ENCODE measurements at regions not wholly inside any gene's neighbourhood (a gene's known extent, or its start where the extent isn't known, plus 50 kb on each side); places are given as distances from the start of the nearest gene placed in this dataset.

DNA sequence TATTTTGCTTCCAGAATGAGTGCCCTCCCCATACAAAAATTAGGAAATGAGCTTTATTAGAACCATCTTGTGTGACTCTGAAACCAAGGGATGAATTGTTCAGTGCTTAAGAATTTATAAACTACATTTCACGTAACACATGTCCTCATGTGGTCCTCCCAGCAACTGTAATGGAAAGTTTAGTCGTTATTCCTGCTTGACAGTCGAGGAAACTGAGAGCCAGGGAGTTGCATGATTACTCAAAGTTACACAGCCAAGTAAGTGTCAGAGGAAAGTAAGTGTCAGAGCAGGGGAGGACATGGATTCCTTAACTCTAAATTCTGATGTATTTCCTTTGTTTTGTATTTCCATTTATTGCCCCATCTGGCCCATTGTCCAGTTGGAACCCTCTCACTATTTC, 453.9 kb downstream of the FUT8 start:
- no peak overlapping the region for H3K27ac Mint-ChIP-seq
- TF ChIP-seq CTCF (IDR thresholded peaks at IDR 0.05), result no peak
- DNase-seq (no peak), ATAC-seq (no peak)
- Histone ChIP-seq H3K27me3 (ENCODE audit: control insufficient read depth, insufficient read depth, low read length) (no peaks in the 10 kb centered on the region), H3K36me3 (ENCODE audit: control insufficient read depth, insufficient read depth, low read length) (no peaks in the 10 kb centered on the region), H3K9me3 (ENCODE audit: control insufficient read depth, insufficient read depth, low read length) (no peaks in the 10 kb centered on the region), H3K4me1 (ENCODE audit: control insufficient read depth, insufficient read depth, low read length) (peaks cover 3% of the 10 kb centered on the region), H3K4me3 (ENCODE audit: low read length) (no peak overlapping the region), H3K27ac (ENCODE audit: low read length) (no peak overlapping the region)
- no peaks in the 10 kb centered on the region for H3K9me3 Mint-ChIP-seq
- no peak overlapping the region for H3K4me3 Mint-ChIP-seq
- peaks cover 28 to 29% of the 10 kb centered on the region in 2 donors for H3K4me1 Mint-ChIP-seq
- no peaks in the 10 kb centered on the region for H3K27me3 Mint-ChIP-seq (ENCODE audit: low read depth in 2 of 2)
- WGBS (ENCODE audit: insufficient coverage), result 90% methylated on average over 3 of the region's 3 CpGs
- no peaks in the 10 kb centered on the region for H3K36me3 Mint-ChIP-seq
- intact Hi-C loops (cut with micrococcal nuclease), result no loop called here

DNA sequence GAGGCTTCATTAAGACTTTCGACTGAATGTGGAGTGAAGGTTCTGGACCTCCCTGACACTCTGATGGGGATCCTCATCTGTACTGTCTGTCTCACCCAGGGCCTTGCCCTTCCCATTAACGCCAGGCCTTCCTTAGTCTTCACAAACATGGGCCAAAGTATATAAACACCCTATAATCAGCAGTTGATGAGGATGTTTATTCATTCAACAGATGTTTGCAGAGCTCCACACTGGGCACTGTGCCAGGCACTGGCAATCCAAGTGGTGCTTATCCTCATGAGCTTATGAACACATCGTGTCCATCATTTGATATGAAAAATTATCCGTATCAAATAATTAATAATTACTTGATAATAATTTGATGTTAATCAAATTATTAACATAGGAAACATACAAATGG, 454.4 kb downstream of the FUT8 start:
- H3K4me1 ChIP-seq (ENCODE audit: control insufficient read depth, insufficient read depth, low read length), result peaks cover 3% of the 10 kb centered on the region
- Mint-ChIP-seq H3K36me3 (no peaks in the 10 kb centered on the region), H3K27ac (no peak overlapping the region), H3K4me3 (no peak overlapping the region), H3K4me1 (peaks cover 26 to 27% of the 10 kb centered on the region in 2 donors), H3K9me3 (no peaks in the 10 kb centered on the region), H3K27me3 (ENCODE audit: low read depth in 2 of 2) (no peaks in the 10 kb centered on the region)
- H3K36me3 ChIP-seq (ENCODE audit: control insufficient read depth, insufficient read depth, low read length), result no peaks in the 10 kb centered on the region
- WGBS (ENCODE audit: insufficient coverage), result 100% methylated on average over 2 of the region's 4 CpGs
- H3K9me3 ChIP-seq (ENCODE audit: control insufficient read depth, insufficient read depth, low read length), result no peaks in the 10 kb centered on the region
- no peaks in the 10 kb centered on the region for H3K27me3 ChIP-seq (ENCODE audit: control insufficient read depth, insufficient read depth, low read length)
- no peak for TF ChIP-seq CTCF (IDR thresholded peaks at IDR 0.05)
- intact Hi-C loops (cut with micrococcal nuclease), result no loop called here
- DNase-seq, result no peak
- ATAC-seq, result no peak
- H3K4me3 ChIP-seq (ENCODE audit: low read length), result no peak overlapping the region
- H3K27ac ChIP-seq (ENCODE audit: low read length), result no peak overlapping the region

- Histone ChIP-seq H3K36me3 (ENCODE audit: control insufficient read depth, insufficient read depth, low read length) (no peaks in the 10 kb centered on the region), H3K27ac (ENCODE audit: low read length) (no peak overlapping the region), H3K27me3 (ENCODE audit: control insufficient read depth, insufficient read depth, low read length) (no peaks in the 10 kb centered on the region), H3K9me3 (ENCODE audit: control insufficient read depth, insufficient read depth, low read length) (no peaks in the 10 kb centered on the region), H3K4me3 (ENCODE audit: low read length) (no peak overlapping the region), H3K4me1 (ENCODE audit: control insufficient read depth, insufficient read depth, low read length) (peaks cover 3% of the 10 kb centered on the region)
- Mint-ChIP-seq H3K9me3 (no peaks in the 10 kb centered on the region), H3K27me3 (ENCODE audit: low read depth in 2 of 2) (no peaks in the 10 kb centered on the region), H3K36me3 (no peaks in the 10 kb centered on the region), H3K4me1 (peaks cover 26 to 27% of the 10 kb centered on the region in 2 donors), H3K4me3 (no peak overlapping the region), H3K27ac (no peak overlapping the region)
- 96% methylated on average over 3 of the region's 3 CpGs for WGBS (ENCODE audit: insufficient coverage)
- ATAC-seq (no peak), DNase-seq (no peak)
- intact Hi-C loops (cut with micrococcal nuclease), result no loop called here
- no peak for TF ChIP-seq CTCF (IDR thresholded peaks at IDR 0.05)
These were observed 454.8 kb downstream of the FUT8 start for GRCh38 chr14:65867333-65867732.

- DNase-seq (no peak), ATAC-seq (no peak)
- H3K27me3 Mint-ChIP-seq (ENCODE audit: low read depth in 2 of 2), result no peaks in the 10 kb centered on the region
- no peak overlapping the region for H3K4me3 Mint-ChIP-seq
- H3K36me3 ChIP-seq (ENCODE audit: control insufficient read depth, insufficient read depth, low read length), result no peaks in the 10 kb centered on the region
- WGBS (ENCODE audit: insufficient coverage), result 90% methylated on average over 1 of the region's 2 CpGs
- no peak overlapping the region for H3K27ac ChIP-seq (ENCODE audit: low read length)
- no peak overlapping the region for H3K27ac Mint-ChIP-seq
- H3K4me1 ChIP-seq (ENCODE audit: control insufficient read depth, insufficient read depth, low read length), result no peaks in the 10 kb centered on the region
- H3K9me3 Mint-ChIP-seq, result no peaks in the 10 kb centered on the region
- no peaks in the 10 kb centered on the region for H3K36me3 Mint-ChIP-seq
- no peaks in the 10 kb centered on the region for H3K9me3 ChIP-seq (ENCODE audit: control insufficient read depth, insufficient read depth, low read length)
- H3K4me1 Mint-ChIP-seq, result no peaks in the 10 kb centered on the region
- no peaks in the 10 kb centered on the region for H3K27me3 ChIP-seq (ENCODE audit: control insufficient read depth, insufficient read depth, low read length)
- H3K4me3 ChIP-seq (ENCODE audit: low read length), result no peak overlapping the region
- intact Hi-C loops (cut with micrococcal nuclease), result no loop called here
- TF ChIP-seq CTCF (IDR thresholded peaks at IDR 0.05), result no peak
These were observed 460.0 kb downstream of the FUT8 start for GRCh38 chr14:65872536-65872935.

Data from natural killer cell (primary cell).